IMR-90 (cell line): ENCODE measurements at regions not wholly inside any gene's neighbourhood (a gene's known extent, or its start where the extent isn't known, plus 50 kb on each side); places are given as distances from the start of the nearest gene placed in this dataset.
A peak's percentile ranks its signal among the peaks of the same experiment; 100 is the strongest.

ENCODE experiments used
- CEBPB ChIP-seq: IDR thresholded peaks from 2 replicates; pipeline ENCODE4 v1.6.1; 2012; ENCODE audit warnings: low read depth, low read length, improper control_type of control experiment
- POLR2A ChIP-seq: IDR thresholded peaks from 2 replicates; pipeline ENCODE4 v1.6.1; 2012; ENCODE audit warnings: mild to moderate bottlenecking, low read depth, low read length
- RCOR1 ChIP-seq: IDR thresholded peaks from 2 replicates; pipeline ENCODE4 v1.6.1; 2012; ENCODE audit warnings: mild to moderate bottlenecking, low read length, improper control_type of control experiment; ENCODE audit not compliant: insufficient replicate concordance
- USF2 ChIP-seq: fragments of 150-350 bp; IDR thresholded peaks from 2 replicates; pipeline ENCODE4 v1.6.1; 2017; ENCODE audit warnings: mild to moderate bottlenecking, antibody characterized with exemption, low read length, low read depth
- TF ChIP-seq, protein P1 (sequence below): conservative IDR thresholded peaks from 2 replicates; pipeline ENCODE4 v1.5.1; 2012; ENCODE audit warnings: mild to moderate bottlenecking, low read depth, low read length, improper control_type of control experiment

GRCh38 chr7:155188821-155189581 is 108.7 kb upstream of the INSIG1 start:
- TF ChIP-seq POLR2A = no peak
- TF ChIP-seq CEBPB = peak; percentile 94
- no peak for TF ChIP-seq USF2
- TF ChIP-seq, protein P1, sequence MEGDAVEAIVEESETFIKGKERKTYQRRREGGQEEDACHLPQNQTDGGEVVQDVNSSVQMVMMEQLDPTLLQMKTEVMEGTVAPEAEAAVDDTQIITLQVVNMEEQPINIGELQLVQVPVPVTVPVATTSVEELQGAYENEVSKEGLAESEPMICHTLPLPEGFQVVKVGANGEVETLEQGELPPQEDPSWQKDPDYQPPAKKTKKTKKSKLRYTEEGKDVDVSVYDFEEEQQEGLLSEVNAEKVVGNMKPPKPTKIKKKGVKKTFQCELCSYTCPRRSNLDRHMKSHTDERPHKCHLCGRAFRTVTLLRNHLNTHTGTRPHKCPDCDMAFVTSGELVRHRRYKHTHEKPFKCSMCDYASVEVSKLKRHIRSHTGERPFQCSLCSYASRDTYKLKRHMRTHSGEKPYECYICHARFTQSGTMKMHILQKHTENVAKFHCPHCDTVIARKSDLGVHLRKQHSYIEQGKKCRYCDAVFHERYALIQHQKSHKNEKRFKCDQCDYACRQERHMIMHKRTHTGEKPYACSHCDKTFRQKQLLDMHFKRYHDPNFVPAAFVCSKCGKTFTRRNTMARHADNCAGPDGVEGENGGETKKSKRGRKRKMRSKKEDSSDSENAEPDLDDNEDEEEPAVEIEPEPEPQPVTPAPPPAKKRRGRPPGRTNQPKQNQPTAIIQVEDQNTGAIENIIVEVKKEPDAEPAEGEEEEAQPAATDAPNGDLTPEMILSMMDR = no peak
- TF ChIP-seq RCOR1 = no peak
